Activated CD8-positive, alpha-beta memory T cell treated with anti-CD3 and anti-CD28 coated beads, Interleukin-2, amount 10 ng/mL, durations not matched to agents 7 days and 5 days (primary cell): ENCODE measurements at regions not wholly inside any gene's neighbourhood (a gene's known extent, or its start where the extent isn't known, plus 50 kb on each side); places are given as distances from the start of the nearest gene placed in this dataset.
"Not testable (repeated sequence)": the region's sequence is repeated elsewhere in the genome, so short reads cannot be mapped to it uniquely, and the experiment has no call there.

ENCODE experiments used
- ATAC-seq: fragments of 150-1000 bp; cut with Tn5 transposase; one replicate; pipeline ENCODE4 v1.10.0; 2021; ENCODE audit warnings: moderate library complexity
- CTCF ChIA-PET: fragments of 350-600 bp; sonication (Branson Sonifier 250); formaldehyde crosslinking; loops from one replicate; lab custom pipeline; 2021; ENCODE audit warnings: antibody characterized with exemption; lab: Charles Lee
- DNase-seq: peaks from one replicate; pipeline ENCODE4 v3.0.0-alpha.2; 2020
- H3K27ac Mint-ChIP-seq: one replicate; pipeline ENCODE4 v1.8.0; 2021; ENCODE audit warnings: mild to moderate bottlenecking, mixed read lengths
- H3K27me3 Mint-ChIP-seq: one replicate; pipeline ENCODE4 v1.8.0; 2021; ENCODE audit warnings: mixed read lengths
- H3K36me3 Mint-ChIP-seq: one replicate; pipeline ENCODE4 v1.8.0; 2021; ENCODE audit warnings: mild to moderate bottlenecking, mixed read lengths
- H3K4me1 Mint-ChIP-seq: one replicate; pipeline ENCODE4 v1.8.0; 2021; ENCODE audit warnings: mixed read lengths
- H3K4me3 Mint-ChIP-seq: one replicate; pipeline ENCODE4 v1.8.0; 2021; ENCODE audit warnings: mild to moderate bottlenecking, moderate library complexity, mixed read lengths
- H3K9me3 Mint-ChIP-seq: one replicate; pipeline ENCODE4 v1.8.0; 2022; ENCODE audit warnings: low read depth, mixed read lengths

- Mint-ChIP-seq H3K4me3 (no peak overlapping the region), H3K27ac (no peak overlapping the region), H3K9me3 (no peaks in the 10 kb centered on the region), H3K36me3 (no peaks in the 10 kb centered on the region), H3K4me1 (no peaks in the 10 kb centered on the region), H3K27me3 (no peaks in the 10 kb centered on the region)
- no peak for ATAC-seq
- no peak for DNase-seq
- CTCF ChIA-PET = no interaction called here
These were observed 470.9 kb downstream of the LRRIQ3 start for GRCh38 chr1:73727036-73727435.

- H3K27me3 Mint-ChIP-seq = no peaks in the 10 kb centered on the region
- H3K9me3 Mint-ChIP-seq = peaks cover 2% of the 10 kb centered on the region
- CTCF ChIA-PET = no interaction called here
- H3K4me1 Mint-ChIP-seq = no peaks in the 10 kb centered on the region
- DNase-seq (no peak), ATAC-seq (no peak)
- no peak overlapping the region for H3K27ac Mint-ChIP-seq
- H3K4me3 Mint-ChIP-seq = no peak overlapping the region
- no peaks in the 10 kb centered on the region for H3K36me3 Mint-ChIP-seq
These were observed 475.9 kb downstream of the LRRIQ3 start for GRCh38 chr1:73722055-73722454.

- Mint-ChIP-seq H3K27ac (no peak overlapping the region), H3K9me3 (peaks cover 6% of the 10 kb centered on the region), H3K27me3 (no peaks in the 10 kb centered on the region), H3K4me3 (no peak overlapping the region), H3K36me3 (no peaks in the 10 kb centered on the region), H3K4me1 (no peaks in the 10 kb centered on the region)
- ATAC-seq (no peak), DNase-seq (no peak)
- CTCF ChIA-PET = no interaction called here
These were observed 480.0 kb downstream of the LRRIQ3 start for GRCh38 chr1:73717976-73718375.

- H3K4me3 Mint-ChIP-seq = no peak overlapping the region
- H3K27me3 Mint-ChIP-seq = no peaks in the 10 kb centered on the region
- no peak overlapping the region for H3K27ac Mint-ChIP-seq
- H3K36me3 Mint-ChIP-seq = no peaks in the 10 kb centered on the region
- H3K4me1 Mint-ChIP-seq = no peaks in the 10 kb centered on the region
- ATAC-seq (no peak), DNase-seq (no peak)
- CTCF ChIA-PET = no interaction called here
- H3K9me3 Mint-ChIP-seq = peaks cover 5% of the 10 kb centered on the region
These were observed 486.9 kb downstream of the LRRIQ3 start for GRCh38 chr1:73711089-73711488.

GRCh38 chr1:73701826-73702225, 496.1 kb downstream of the LRRIQ3 start:
- CTCF ChIA-PET = no interaction called here
- Mint-ChIP-seq H3K27me3 (no peaks in the 10 kb centered on the region), H3K4me1 (no peaks in the 10 kb centered on the region), H3K27ac (no peak overlapping the region), H3K36me3 (no peaks in the 10 kb centered on the region), H3K9me3 (peaks cover 3% of the 10 kb centered on the region), H3K4me3 (no peak overlapping the region)
- no peak for ATAC-seq
- DNase-seq = no peak

- DNase-seq (no peak), ATAC-seq (no peak)
- H3K27ac Mint-ChIP-seq = no peak overlapping the region
- H3K9me3 Mint-ChIP-seq = no peaks in the 10 kb centered on the region
- no peak overlapping the region for H3K4me3 Mint-ChIP-seq
- CTCF ChIA-PET = no interaction called here
- H3K27me3 Mint-ChIP-seq = no peaks in the 10 kb centered on the region
- no peaks in the 10 kb centered on the region for H3K36me3 Mint-ChIP-seq
- no peaks in the 10 kb centered on the region for H3K4me1 Mint-ChIP-seq
These were observed 521.8 kb downstream of the LRRIQ3 start for GRCh38 chr1:73676186-73676585.

GRCh38 chr1:73674945-73675561, 522.9 kb downstream of the LRRIQ3 start:
- H3K4me1 Mint-ChIP-seq = no peaks in the 10 kb centered on the region
- ATAC-seq (no peak), DNase-seq (no peak)
- no peak overlapping the region for H3K27ac Mint-ChIP-seq
- no peaks in the 10 kb centered on the region for H3K27me3 Mint-ChIP-seq
- peaks cover 2% of the 10 kb centered on the region for H3K9me3 Mint-ChIP-seq
- CTCF ChIA-PET = no interaction called here
- H3K4me3 Mint-ChIP-seq = no peak overlapping the region
- no peaks in the 10 kb centered on the region for H3K36me3 Mint-ChIP-seq

- no peak for ATAC-seq
- Mint-ChIP-seq H3K36me3 (no peaks in the 10 kb centered on the region), H3K27me3 (no peaks in the 10 kb centered on the region), H3K9me3 (peaks cover 3% of the 10 kb centered on the region), H3K4me1 (no peaks in the 10 kb centered on the region), H3K27ac (no peak overlapping the region), H3K4me3 (no peak overlapping the region)
- DNase-seq = no peak
- CTCF ChIA-PET = no interaction called here
These were observed 524.0 kb downstream of the LRRIQ3 start for GRCh38 chr1:73673971-73674370.

- CTCF ChIA-PET = no interaction called here
These were observed 526.4 kb downstream of the LRRIQ3 start for GRCh38 chr1:73671530-73671929.

GRCh38 chr1:73667959-73668358, 530.0 kb downstream of the LRRIQ3 start:
- DNase-seq, CTCF ChIA-PET, H3K4me3 Mint-ChIP-seq, H3K36me3 Mint-ChIP-seq, ATAC-seq, H3K27me3 Mint-ChIP-seq, H3K27ac Mint-ChIP-seq, H3K9me3 Mint-ChIP-seq, H3K4me1 Mint-ChIP-seq: not testable (repeated sequence)

More at GRCh38 chr1:73671530-73671929, 526.4 kb downstream of the LRRIQ3 start:
- Mint-ChIP-seq H3K4me3 (no peak overlapping the region), H3K27me3 (no peaks in the 10 kb centered on the region), H3K4me1 (no peaks in the 10 kb centered on the region), H3K9me3 (peaks cover 3% of the 10 kb centered on the region), H3K27ac (no peak overlapping the region), H3K36me3 (no peaks in the 10 kb centered on the region)
- no peak for ATAC-seq
- DNase-seq = no peak

- Mint-ChIP-seq H3K9me3 (no peaks in the 10 kb centered on the region), H3K4me1 (no peaks in the 10 kb centered on the region), H3K4me3 (no peak overlapping the region), H3K27me3 (no peaks in the 10 kb centered on the region), H3K27ac (no peak overlapping the region), H3K36me3 (no peaks in the 10 kb centered on the region)
- ATAC-seq (no peak), DNase-seq (no peak)
- CTCF ChIA-PET = no interaction called here
These were observed 535.5 kb downstream of the LRRIQ3 start for GRCh38 chr1:73662526-73662925.

- Mint-ChIP-seq H3K9me3 (no peaks in the 10 kb centered on the region), H3K4me3 (no peak overlapping the region), H3K27me3 (no peaks in the 10 kb centered on the region), H3K4me1 (no peaks in the 10 kb centered on the region), H3K27ac (no peak overlapping the region), H3K36me3 (no peaks in the 10 kb centered on the region)
- ATAC-seq (no peak), DNase-seq (no peak)
- CTCF ChIA-PET = no interaction called here
These were observed 538.8 kb downstream of the LRRIQ3 start for GRCh38 chr1:73659136-73659535.

GRCh38 chr1:73654714-73655113, 543.3 kb downstream of the LRRIQ3 start:
- no peaks in the 10 kb centered on the region for H3K9me3 Mint-ChIP-seq
- CTCF ChIA-PET = no interaction called here
- ATAC-seq (no peak), DNase-seq (no peak)
- no peak overlapping the region for H3K27ac Mint-ChIP-seq
- H3K36me3 Mint-ChIP-seq = no peaks in the 10 kb centered on the region
- no peaks in the 10 kb centered on the region for H3K4me1 Mint-ChIP-seq
- H3K27me3 Mint-ChIP-seq = no peaks in the 10 kb centered on the region
- H3K4me3 Mint-ChIP-seq = no peak overlapping the region

- DNase-seq = no peak
- Mint-ChIP-seq H3K27me3 (no peaks in the 10 kb centered on the region), H3K36me3 (no peaks in the 10 kb centered on the region), H3K4me1 (no peaks in the 10 kb centered on the region), H3K9me3 (peaks cover 7% of the 10 kb centered on the region), H3K27ac (no peak overlapping the region), H3K4me3 (no peak overlapping the region)
- CTCF ChIA-PET = no interaction called here
- no peak for ATAC-seq
These were observed 553.8 kb downstream of the LRRIQ3 start for GRCh38 chr1:73644198-73644597.

GRCh38 chr1:73639494-73639893, 558.5 kb downstream of the LRRIQ3 start:
- H3K27ac Mint-ChIP-seq = no peak overlapping the region
- no peak for DNase-seq
- H3K4me1 Mint-ChIP-seq = no peaks in the 10 kb centered on the region
- no peak for ATAC-seq
- CTCF ChIA-PET = no interaction called here
- no peaks in the 10 kb centered on the region for H3K36me3 Mint-ChIP-seq
- H3K4me3 Mint-ChIP-seq = no peak overlapping the region
- H3K9me3 Mint-ChIP-seq = peaks cover 3% of the 10 kb centered on the region
- H3K27me3 Mint-ChIP-seq = no peaks in the 10 kb centered on the region
